AG04450 (cell line): ENCODE measurements at regions not wholly inside any gene's neighbourhood (a gene's known extent, or its start where the extent isn't known, plus 50 kb on each side); places are given as distances from the start of the nearest gene placed in this dataset.

Experiments used
- CTCF ChIA-PET: fragments of 300-600, 350-600 bp; formaldehyde crosslinking; extraction: SDS; loops from one replicate; lab custom pipeline; 2022; ENCODE audit warnings: antibody characterized with exemption, inconsistent platforms; lab: Charles Lee
- POLR2A ChIA-PET: fragments of 350-600 bp; formaldehyde crosslinking; extraction: SDS; loops from one replicate; lab custom pipeline; 2021; ENCODE audit warnings: antibody characterized with exemption, inconsistent platforms; lab: Yijun Ruan, JAX
- DNase-seq: peaks from one replicate; pipeline ENCODE4 v3.0.0-alpha.2; 2011; ENCODE audit warnings: low read depth, low spot score
- H3K27ac ChIP-seq: one replicate; pipeline ENCODE4 v1.5.1; 2012; ENCODE audit warnings: low read depth, low read length, control low read depth
- H3K27me3 ChIP-seq: one replicate; pipeline ENCODE4 v1.6.0; 2012; ENCODE audit warnings: low read length; ENCODE audit not compliant: control insufficient read depth, insufficient read depth
- H3K4me3 ChIP-seq: 2 replicates; pipeline ENCODE4 v1.5.1; 2011; ENCODE audit warnings: mild to moderate bottlenecking, low read depth, low read length, control low read depth
- H3K9me3 ChIP-seq: 2 replicates; pipeline ENCODE4 v1.5.1; 2012; ENCODE audit warnings: low read length; ENCODE audit not compliant: control insufficient read depth, insufficient read depth
- CTCF ChIP-seq: IDR thresholded peaks from 2 replicates; pipeline ENCODE4 v1.5.1; 2011; ENCODE audit warnings: low read depth, low read length, control low read depth, inconsistent platforms

- no peak overlapping the region for H3K4me3 ChIP-seq
- no peak for DNase-seq
- ChIA-PET CTCF (no interaction called here), POLR2A (no interaction called here)
- H3K27me3 ChIP-seq = peaks cover 19% of the 10 kb centered on the region
- H3K9me3 ChIP-seq = peaks cover 5% of the 10 kb centered on the region; the same call in 1 of the 2 replicates
- TF ChIP-seq CTCF = no peak
- no peak overlapping the region for H3K27ac ChIP-seq
Measured at GRCh38 chr2:238576674-238577073, 149.9 kb downstream of the ASB1 start.

GRCh38 chr2:238578256-238578655 lies 151.5 kb downstream of the ASB1 start:
- POLR2A ChIA-PET = no interaction called here
- TF ChIP-seq CTCF = no peak
- no peak overlapping the region for H3K4me3 ChIP-seq
- H3K27ac ChIP-seq = no peak overlapping the region
- CTCF ChIA-PET = no interaction called here
- peaks cover 3% of the 10 kb centered on the region; the same call in 1 of the 2 replicates for H3K9me3 ChIP-seq
- DNase-seq = no peak
- H3K27me3 ChIP-seq = peaks cover 20% of the 10 kb centered on the region

GRCh38 chr2:238580486-238580885 lies 153.8 kb downstream of the ASB1 start:
- ChIA-PET POLR2A (no interaction called here), CTCF (no interaction called here)
- no peak overlapping the region for H3K4me3 ChIP-seq

GRCh38 chr2:238581126-238581525 lies 154.4 kb downstream of the ASB1 start:
- DNase-seq = no peak
- no peaks in the 10 kb centered on the region; the same call in 1 of the 2 replicates for H3K9me3 ChIP-seq
- TF ChIP-seq CTCF = no peak
- H3K27ac ChIP-seq = no peak overlapping the region
- H3K27me3 ChIP-seq = peaks cover 16% of the 10 kb centered on the region
- CTCF ChIA-PET = interaction anchor here (1.0 kb wide), 1 partner anchor 210 kb away, joined by 3 read pairs; no protein-coding TSS in a partner anchor
- no peak overlapping the region for H3K4me3 ChIP-seq
- POLR2A ChIA-PET = no interaction called here

More at GRCh38 chr2:238580486-238580885, 153.8 kb downstream of the ASB1 start:
- Histone ChIP-seq H3K27ac (no peak overlapping the region), H3K9me3 (no peaks in the 10 kb centered on the region), H3K27me3 (peaks cover 20% of the 10 kb centered on the region)
- DNase-seq = no peak
- no peak for TF ChIP-seq CTCF

- ChIA-PET POLR2A (no interaction called here), CTCF (interaction anchor here (1.0 kb wide), 1 partner anchor 211 kb away, joined by 3 read pairs; no protein-coding TSS in a partner anchor)
- H3K27ac ChIP-seq = no peak overlapping the region
- DNase-seq = no peak
- TF ChIP-seq CTCF = no peak
- H3K4me3 ChIP-seq = no peak overlapping the region
- H3K9me3 ChIP-seq = no peaks in the 10 kb centered on the region; the same call in 1 of the 2 replicates
- H3K27me3 ChIP-seq = peaks cover 12% of the 10 kb centered on the region
Measured at GRCh38 chr2:238582159-238582558, 155.4 kb downstream of the ASB1 start.
